ENCODE measurements at regions not wholly inside any gene's neighbourhood (a gene's known extent, or its start where the extent isn't known, plus 50 kb on each side); places are given as distances from the start of the nearest gene placed in this dataset.
A peak's percentile ranks its signal among the peaks of the same experiment; 100 is the strongest.

DNA sequence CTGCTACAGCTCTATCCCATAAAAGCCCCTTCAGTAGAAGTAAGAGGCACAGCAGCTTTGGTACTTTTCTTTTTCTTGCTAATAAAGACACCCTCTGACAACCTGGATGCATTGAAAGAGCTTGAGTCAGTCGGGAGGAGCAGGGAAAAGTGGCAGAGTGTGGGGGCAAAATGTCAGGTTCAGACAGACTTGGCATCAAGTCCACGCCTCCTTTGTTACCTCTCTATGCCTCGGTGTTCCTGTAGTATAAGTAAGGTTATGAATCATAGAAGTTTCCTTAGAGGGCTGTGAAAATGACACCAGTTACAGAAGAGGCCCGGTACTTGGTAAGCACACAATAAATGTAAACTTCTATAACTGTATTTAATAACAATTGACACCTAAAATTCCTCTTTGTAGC is 133.9 kb downstream of the ESM1 start:
- TF ChIP-seq, protein P1, sequence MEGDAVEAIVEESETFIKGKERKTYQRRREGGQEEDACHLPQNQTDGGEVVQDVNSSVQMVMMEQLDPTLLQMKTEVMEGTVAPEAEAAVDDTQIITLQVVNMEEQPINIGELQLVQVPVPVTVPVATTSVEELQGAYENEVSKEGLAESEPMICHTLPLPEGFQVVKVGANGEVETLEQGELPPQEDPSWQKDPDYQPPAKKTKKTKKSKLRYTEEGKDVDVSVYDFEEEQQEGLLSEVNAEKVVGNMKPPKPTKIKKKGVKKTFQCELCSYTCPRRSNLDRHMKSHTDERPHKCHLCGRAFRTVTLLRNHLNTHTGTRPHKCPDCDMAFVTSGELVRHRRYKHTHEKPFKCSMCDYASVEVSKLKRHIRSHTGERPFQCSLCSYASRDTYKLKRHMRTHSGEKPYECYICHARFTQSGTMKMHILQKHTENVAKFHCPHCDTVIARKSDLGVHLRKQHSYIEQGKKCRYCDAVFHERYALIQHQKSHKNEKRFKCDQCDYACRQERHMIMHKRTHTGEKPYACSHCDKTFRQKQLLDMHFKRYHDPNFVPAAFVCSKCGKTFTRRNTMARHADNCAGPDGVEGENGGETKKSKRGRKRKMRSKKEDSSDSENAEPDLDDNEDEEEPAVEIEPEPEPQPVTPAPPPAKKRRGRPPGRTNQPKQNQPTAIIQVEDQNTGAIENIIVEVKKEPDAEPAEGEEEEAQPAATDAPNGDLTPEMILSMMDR (IDR thresholded peaks at IDR 0.05; ENCODE audit: unreplicated experiment): no peak
- peaks cover 4% of the 10 kb centered on the region for H3K9me3 Mint-ChIP-seq (ENCODE audit: low read depth)
- no peaks in the 10 kb centered on the region for H3K36me3 Mint-ChIP-seq (ENCODE audit: insufficient read depth)
- H3K4me3 Mint-ChIP-seq (ENCODE audit: low read depth): no peak overlapping the region
- no peak overlapping the region for H3K27ac Mint-ChIP-seq
- DNase-seq (ENCODE audit: low spot score, unreplicated experiment): no peak
- no peaks in the 10 kb centered on the region for H3K27me3 Mint-ChIP-seq
- H3K4me1 Mint-ChIP-seq (ENCODE audit: low read depth): no peaks in the 10 kb centered on the region

DNA sequence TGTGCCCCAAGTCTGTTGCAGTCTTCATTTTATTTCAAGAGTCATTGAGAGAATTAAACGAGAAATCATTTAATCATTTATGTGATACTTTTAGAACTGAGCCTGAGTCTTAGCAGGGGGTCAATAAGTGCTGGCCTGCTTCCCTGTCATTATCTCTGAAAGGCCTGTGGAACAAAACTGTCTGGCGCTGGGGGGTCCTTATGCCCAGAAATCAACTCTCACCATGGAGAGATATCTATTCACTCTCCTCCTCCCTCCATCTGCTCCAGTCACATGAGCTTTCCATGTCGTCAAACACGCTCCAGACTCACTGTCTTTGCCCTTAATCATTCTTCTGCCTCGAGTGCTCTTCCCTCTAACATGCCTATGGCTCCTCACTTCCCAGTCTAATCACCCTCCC is 136.8 kb downstream of the ESM1 start:
- H3K27me3 Mint-ChIP-seq: no peaks in the 10 kb centered on the region
- H3K4me1 Mint-ChIP-seq (ENCODE audit: low read depth): peaks cover 14% of the 10 kb centered on the region
- H3K36me3 Mint-ChIP-seq (ENCODE audit: insufficient read depth): no peaks in the 10 kb centered on the region
- no peak overlapping the region for H3K27ac Mint-ChIP-seq
- H3K4me3 Mint-ChIP-seq (ENCODE audit: low read depth): no peak overlapping the region
- no peaks in the 10 kb centered on the region for H3K9me3 Mint-ChIP-seq (ENCODE audit: low read depth)
- TF ChIP-seq, protein P1 (IDR thresholded peaks at IDR 0.05; ENCODE audit: unreplicated experiment): no peak
- DNase-seq (ENCODE audit: low spot score, unreplicated experiment): no peak

DNA sequence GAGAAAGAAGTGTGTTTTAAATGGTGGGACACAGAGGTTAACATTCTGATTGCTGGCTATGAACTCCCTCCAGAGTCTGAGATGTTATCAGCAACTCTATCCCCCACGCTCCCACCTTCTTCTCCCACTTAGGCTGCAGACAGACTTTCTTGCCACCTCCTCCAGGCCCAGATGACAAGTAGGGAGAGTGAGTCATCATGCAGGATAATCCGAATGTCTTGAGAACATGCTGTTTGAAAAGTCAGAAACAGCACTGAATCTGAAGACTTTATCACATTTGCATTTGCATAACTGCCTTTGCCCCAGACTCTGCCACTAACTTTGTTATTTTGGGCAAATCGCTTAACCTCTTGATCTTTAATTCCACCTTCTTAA is 139.8 kb downstream of the ESM1 start:
- DNase-seq (ENCODE audit: low spot score, unreplicated experiment): no peak
- TF ChIP-seq, protein P1 (IDR thresholded peaks at IDR 0.05; ENCODE audit: unreplicated experiment): no peak
- Mint-ChIP-seq H3K4me1 (ENCODE audit: low read depth) (peaks cover 35% of the 10 kb centered on the region), H3K9me3 (ENCODE audit: low read depth) (no peaks in the 10 kb centered on the region), H3K27ac (no peak overlapping the region), H3K4me3 (ENCODE audit: low read depth) (no peak overlapping the region), H3K36me3 (ENCODE audit: insufficient read depth) (no peaks in the 10 kb centered on the region), H3K27me3 (no peaks in the 10 kb centered on the region)

DNA sequence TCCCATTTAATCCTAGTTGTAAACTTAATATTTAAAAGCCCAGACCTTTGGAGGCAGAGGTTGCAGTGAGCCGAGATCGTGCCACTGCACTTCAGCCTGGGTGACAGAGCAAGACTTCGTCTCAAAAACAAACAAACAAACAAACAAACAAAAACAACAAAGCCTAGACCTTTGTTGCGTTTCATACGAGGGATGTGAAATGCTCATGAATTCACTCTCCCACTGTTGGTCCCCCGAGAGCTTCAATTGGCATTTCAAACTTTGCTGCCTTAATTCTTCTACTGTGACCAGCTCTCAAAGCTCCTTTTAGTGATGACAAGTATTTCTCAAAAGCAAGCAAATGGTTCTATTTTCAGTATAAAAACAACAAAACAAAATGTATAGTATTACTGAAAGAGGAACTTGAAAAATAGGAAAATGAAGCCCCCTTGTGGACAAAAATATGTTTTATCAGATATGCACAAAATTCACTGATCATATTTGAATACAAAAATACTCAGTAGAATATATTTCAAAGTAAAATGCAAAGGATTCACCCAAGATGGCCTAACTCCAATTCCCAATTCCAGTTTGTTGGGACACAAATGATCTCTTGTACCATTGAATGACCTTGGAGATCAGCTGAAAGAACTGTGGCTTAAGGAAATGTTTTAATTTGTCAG is 140.4 kb downstream of the ESM1 start:
- H3K27ac Mint-ChIP-seq: peak overlapping the region; percentile 81

DNA sequence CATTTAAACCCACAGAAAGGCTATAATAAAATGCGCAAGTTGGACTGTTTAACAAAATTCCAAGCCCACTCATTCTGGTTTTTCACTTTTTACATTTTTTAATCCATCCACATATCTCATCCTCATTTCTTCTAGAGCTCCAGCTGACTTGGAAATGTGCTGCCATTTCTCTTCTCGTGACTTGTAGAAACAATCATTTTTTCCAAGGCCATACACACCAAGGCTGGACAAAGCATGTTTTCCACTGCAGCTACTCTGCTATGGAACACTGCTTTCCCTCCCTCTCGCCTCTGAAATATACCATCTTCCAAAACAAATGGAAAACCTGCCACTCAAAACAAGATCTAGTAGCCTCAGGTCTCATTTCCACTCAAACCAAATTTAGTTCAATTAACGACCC is 141.1 kb downstream of the ESM1 start:
- H3K4me3 Mint-ChIP-seq (ENCODE audit: low read depth): no peak overlapping the region
- TF ChIP-seq, protein P1 (IDR thresholded peaks at IDR 0.05; ENCODE audit: unreplicated experiment): no peak
- no peak for DNase-seq (ENCODE audit: low spot score, unreplicated experiment)
- peaks cover 45% of the 10 kb centered on the region for H3K4me1 Mint-ChIP-seq (ENCODE audit: low read depth)
- peak overlapping the region; percentile 43 for H3K27ac Mint-ChIP-seq
- no peaks in the 10 kb centered on the region for H3K36me3 Mint-ChIP-seq (ENCODE audit: insufficient read depth)
- H3K27me3 Mint-ChIP-seq: no peaks in the 10 kb centered on the region
- no peaks in the 10 kb centered on the region for H3K9me3 Mint-ChIP-seq (ENCODE audit: low read depth)

More for the DNA sequence above, 140.4 kb downstream of the ESM1 start:
- no peaks in the 10 kb centered on the region for H3K9me3 Mint-ChIP-seq (ENCODE audit: low read depth)
- no peak overlapping the region for H3K4me3 Mint-ChIP-seq (ENCODE audit: low read depth)
- no peaks in the 10 kb centered on the region for H3K27me3 Mint-ChIP-seq
- peaks cover 39% of the 10 kb centered on the region for H3K4me1 Mint-ChIP-seq (ENCODE audit: low read depth)
- H3K36me3 Mint-ChIP-seq (ENCODE audit: insufficient read depth): no peaks in the 10 kb centered on the region
- DNase-seq (ENCODE audit: low spot score, unreplicated experiment): no peak
- TF ChIP-seq, protein P1 (IDR thresholded peaks at IDR 0.05; ENCODE audit: unreplicated experiment): peak; percentile 70
